ENCODE measurements at regions not wholly inside any gene's neighbourhood (a gene's known extent, or its start where the extent isn't known, plus 50 kb on each side); places are given as distances from the start of the nearest gene placed in this dataset.

GRCh38 chr1:195941795-195942194 is 666.4 kb downstream of the KCNT2 start:
- no peaks in the 10 kb centered on the region for H3K27me3 ChIP-seq (ENCODE audit: insufficient read depth, poor library complexity, severe bottlenecking)
- H3K4me1 ChIP-seq (ENCODE audit: insufficient read depth, poor library complexity, severe bottlenecking), result no peaks in the 10 kb centered on the region
- H3K36me3 ChIP-seq (ENCODE audit: low read depth), result no peaks in the 10 kb centered on the region
- no peak for TF ChIP-seq CTCF (IDR thresholded peaks at IDR 0.05; ENCODE audit: poor library complexity, severe bottlenecking)
- H3K27ac ChIP-seq (ENCODE audit: poor library complexity, severe bottlenecking), result no peak overlapping the region
- H3K4me3 ChIP-seq (ENCODE audit: severe bottlenecking), result no peak overlapping the region
- ATAC-seq (ENCODE audit: low read depth) (no peak), DNase-seq (ENCODE audit: low spot score) (no peak)
- H3K9me3 ChIP-seq (ENCODE audit: severe bottlenecking), result no peaks in the 10 kb centered on the region

- Histone ChIP-seq H3K4me3 (ENCODE audit: severe bottlenecking) (no peak overlapping the region), H3K36me3 (ENCODE audit: low read depth) (no peaks in the 10 kb centered on the region), H3K27me3 (ENCODE audit: insufficient read depth, poor library complexity, severe bottlenecking) (no peaks in the 10 kb centered on the region), H3K4me1 (ENCODE audit: insufficient read depth, poor library complexity, severe bottlenecking) (no peaks in the 10 kb centered on the region), H3K27ac (ENCODE audit: poor library complexity, severe bottlenecking) (no peak overlapping the region), H3K9me3 (ENCODE audit: severe bottlenecking) (no peaks in the 10 kb centered on the region)
- no peak for TF ChIP-seq CTCF (IDR thresholded peaks at IDR 0.05; ENCODE audit: poor library complexity, severe bottlenecking)
- DNase-seq (ENCODE audit: low spot score) (no peak), ATAC-seq (ENCODE audit: low read depth) (no peak)
Measured at GRCh38 chr1:195941314-195941713, 666.9 kb downstream of the KCNT2 start.

GRCh38 chr1:195939844-195940243 is 668.4 kb downstream of the KCNT2 start:
- no peak for DNase-seq (ENCODE audit: low spot score)

GRCh38 chr1:195934817-195935553 is 673.3 kb downstream of the KCNT2 start:
- no peak for TF ChIP-seq CTCF (IDR thresholded peaks at IDR 0.05; ENCODE audit: poor library complexity, severe bottlenecking)
- no peak for ATAC-seq (ENCODE audit: low read depth)
- no peaks in the 10 kb centered on the region for H3K27me3 ChIP-seq (ENCODE audit: insufficient read depth, poor library complexity, severe bottlenecking)
- no peak overlapping the region for H3K4me3 ChIP-seq (ENCODE audit: severe bottlenecking)
- H3K9me3 ChIP-seq (ENCODE audit: severe bottlenecking), result no peaks in the 10 kb centered on the region
- H3K4me1 ChIP-seq (ENCODE audit: insufficient read depth, poor library complexity, severe bottlenecking), result no peaks in the 10 kb centered on the region
- no peak overlapping the region for H3K27ac ChIP-seq (ENCODE audit: poor library complexity, severe bottlenecking)
- no peak for DNase-seq (ENCODE audit: low spot score)
- H3K36me3 ChIP-seq (ENCODE audit: low read depth), result no peaks in the 10 kb centered on the region

More at GRCh38 chr1:195939844-195940243, 668.4 kb downstream of the KCNT2 start:
- peak; percentile 61 for TF ChIP-seq CTCF (IDR thresholded peaks at IDR 0.05; ENCODE audit: poor library complexity, severe bottlenecking)
- no peak overlapping the region for H3K4me3 ChIP-seq (ENCODE audit: severe bottlenecking)
- H3K27ac ChIP-seq (ENCODE audit: poor library complexity, severe bottlenecking), result no peak overlapping the region
- H3K4me1 ChIP-seq (ENCODE audit: insufficient read depth, poor library complexity, severe bottlenecking), result no peaks in the 10 kb centered on the region
- peak; percentile 62; the same call in 2 of the 3 replicates for ATAC-seq (ENCODE audit: low read depth)
- no peaks in the 10 kb centered on the region for H3K36me3 ChIP-seq (ENCODE audit: low read depth)
- no peaks in the 10 kb centered on the region for H3K27me3 ChIP-seq (ENCODE audit: insufficient read depth, poor library complexity, severe bottlenecking)
- no peaks in the 10 kb centered on the region for H3K9me3 ChIP-seq (ENCODE audit: severe bottlenecking)

- H3K4me1 ChIP-seq (ENCODE audit: insufficient read depth, poor library complexity, severe bottlenecking), result no peaks in the 10 kb centered on the region
- H3K4me3 ChIP-seq (ENCODE audit: severe bottlenecking), result no peak overlapping the region
- H3K27ac ChIP-seq (ENCODE audit: poor library complexity, severe bottlenecking), result no peak overlapping the region
- no peaks in the 10 kb centered on the region for H3K9me3 ChIP-seq (ENCODE audit: severe bottlenecking)
- H3K27me3 ChIP-seq (ENCODE audit: insufficient read depth, poor library complexity, severe bottlenecking), result no peaks in the 10 kb centered on the region
- no peak for TF ChIP-seq CTCF (IDR thresholded peaks at IDR 0.05; ENCODE audit: poor library complexity, severe bottlenecking)
- ATAC-seq (ENCODE audit: low read depth), result no peak
- no peak for DNase-seq (ENCODE audit: low spot score)
- H3K36me3 ChIP-seq (ENCODE audit: low read depth), result no peaks in the 10 kb centered on the region
Measured at GRCh38 chr1:195933835-195934234, 674.4 kb downstream of the KCNT2 start.

All from RWPE2 (cell line).